ENCODE measurements at regions not wholly inside any gene's neighbourhood (a gene's known extent, or its start where the extent isn't known, plus 50 kb on each side); places are given as distances from the start of the nearest gene placed in this dataset.

GRCh38 chr7:46571996-46572395 is 650.9 kb upstream of the IGFBP3 start:
- DNase-seq (ENCODE audit: insufficient read length, low spot score), result no peak
- TF ChIP-seq POLR2AphosphoS5 (IDR thresholded peaks at IDR 0.05; ENCODE audit: low read depth, low read length) (no peak), POLR2A (IDR thresholded peaks at IDR 0.05; ENCODE audit: low read depth, low read length) (no peak), POU2F2 (IDR thresholded peaks at IDR 0.05; ENCODE audit: low read depth, low read length) (no peak), TAF1 (IDR thresholded peaks at IDR 0.05; ENCODE audit: low read depth, low read length) (no peak), PAX5 (IDR thresholded peaks at IDR 0.05; ENCODE audit: insufficient read depth, low read length, severe bottlenecking) (no peak), SPI1 (IDR thresholded peaks at IDR 0.05; ENCODE audit: low read depth, low read length) (no peak)
- FAIRE-seq, result no peak

- no peak for TF ChIP-seq SPI1 (IDR thresholded peaks at IDR 0.05; ENCODE audit: low read depth, low read length)
- DNase-seq (ENCODE audit: insufficient read length, low spot score) (no peak), FAIRE-seq (no peak)
Measured at GRCh38 chr7:46569133-46569465, 648.0 kb upstream of the IGFBP3 start.

GRCh38 chr7:46568420-46569132 is 647.5 kb upstream of the IGFBP3 start:
- TF ChIP-seq TAF1 (IDR thresholded peaks at IDR 0.05; ENCODE audit: low read depth, low read length), result no peak
- no peak for TF ChIP-seq SPI1 (IDR thresholded peaks at IDR 0.05; ENCODE audit: low read depth, low read length)
- TF ChIP-seq PAX5 (IDR thresholded peaks at IDR 0.05; ENCODE audit: insufficient read depth, low read length, severe bottlenecking), result no peak
- no peak for TF ChIP-seq POU2F2 (IDR thresholded peaks at IDR 0.05; ENCODE audit: low read depth, low read length)
- TF ChIP-seq POLR2A (IDR thresholded peaks at IDR 0.05; ENCODE audit: low read depth, low read length), result no peak
- TF ChIP-seq POLR2AphosphoS5 (IDR thresholded peaks at IDR 0.05; ENCODE audit: low read depth, low read length), result no peak
- DNase-seq (ENCODE audit: insufficient read length, low spot score) (no peak), FAIRE-seq (no peak)

- DNase-seq (ENCODE audit: insufficient read length, low spot score) (no peak), FAIRE-seq (no peak)
- TF ChIP-seq TAF1 (IDR thresholded peaks at IDR 0.05; ENCODE audit: low read depth, low read length) (no peak), POLR2A (IDR thresholded peaks at IDR 0.05; ENCODE audit: low read depth, low read length) (no peak), PAX5 (IDR thresholded peaks at IDR 0.05; ENCODE audit: insufficient read depth, low read length, severe bottlenecking) (no peak), POU2F2 (IDR thresholded peaks at IDR 0.05; ENCODE audit: low read depth, low read length) (no peak), SPI1 (IDR thresholded peaks at IDR 0.05; ENCODE audit: low read depth, low read length) (no peak), POLR2AphosphoS5 (IDR thresholded peaks at IDR 0.05; ENCODE audit: low read depth, low read length) (no peak)
Measured at GRCh38 chr7:46567858-46568257, 646.8 kb upstream of the IGFBP3 start.

GRCh38 chr7:46566097-46566774 is 645.2 kb upstream of the IGFBP3 start:
- DNase-seq (ENCODE audit: insufficient read length, low spot score), result no peak
- no peak for TF ChIP-seq TAF1 (IDR thresholded peaks at IDR 0.05; ENCODE audit: low read depth, low read length)
- no peak for TF ChIP-seq POU2F2 (IDR thresholded peaks at IDR 0.05; ENCODE audit: low read depth, low read length)
- TF ChIP-seq PAX5 (IDR thresholded peaks at IDR 0.05; ENCODE audit: insufficient read depth, low read length, severe bottlenecking), result no peak
- TF ChIP-seq SPI1 (IDR thresholded peaks at IDR 0.05; ENCODE audit: low read depth, low read length), result no peak
- TF ChIP-seq POLR2A (IDR thresholded peaks at IDR 0.05; ENCODE audit: low read depth, low read length), result no peak
- no peak for TF ChIP-seq POLR2AphosphoS5 (IDR thresholded peaks at IDR 0.05; ENCODE audit: low read depth, low read length)

GRCh38 chr7:46565253-46566096 is 644.4 kb upstream of the IGFBP3 start:
- FAIRE-seq (no peak), DNase-seq (ENCODE audit: insufficient read length, low spot score) (no peak)
- TF ChIP-seq SPI1 (IDR thresholded peaks at IDR 0.05; ENCODE audit: low read depth, low read length) (no peak), POLR2AphosphoS5 (IDR thresholded peaks at IDR 0.05; ENCODE audit: low read depth, low read length) (no peak), PAX5 (IDR thresholded peaks at IDR 0.05; ENCODE audit: insufficient read depth, low read length, severe bottlenecking) (no peak), POLR2A (IDR thresholded peaks at IDR 0.05; ENCODE audit: low read depth, low read length) (no peak), TAF1 (IDR thresholded peaks at IDR 0.05; ENCODE audit: low read depth, low read length) (no peak), POU2F2 (IDR thresholded peaks at IDR 0.05; ENCODE audit: low read depth, low read length) (no peak)

More at GRCh38 chr7:46566097-46566774, 645.2 kb upstream of the IGFBP3 start:
- FAIRE-seq, result no peak

- no peak for DNase-seq (ENCODE audit: insufficient read length, low spot score)
- TF ChIP-seq POU2F2 (IDR thresholded peaks at IDR 0.05; ENCODE audit: low read depth, low read length) (no peak), POLR2AphosphoS5 (IDR thresholded peaks at IDR 0.05; ENCODE audit: low read depth, low read length) (no peak), TAF1 (IDR thresholded peaks at IDR 0.05; ENCODE audit: low read depth, low read length) (no peak), POLR2A (IDR thresholded peaks at IDR 0.05; ENCODE audit: low read depth, low read length) (no peak), PAX5 (IDR thresholded peaks at IDR 0.05; ENCODE audit: insufficient read depth, low read length, severe bottlenecking) (no peak), SPI1 (IDR thresholded peaks at IDR 0.05; ENCODE audit: low read depth, low read length) (no peak)
Measured at GRCh38 chr7:46559194-46559832, 638.2 kb upstream of the IGFBP3 start.

GRCh38 chr7:46558482-46559193 is 637.6 kb upstream of the IGFBP3 start:
- DNase-seq (ENCODE audit: insufficient read length, low spot score) (no peak), FAIRE-seq (no peak)
- TF ChIP-seq PAX5 (IDR thresholded peaks at IDR 0.05; ENCODE audit: insufficient read depth, low read length, severe bottlenecking) (no peak), POU2F2 (IDR thresholded peaks at IDR 0.05; ENCODE audit: low read depth, low read length) (no peak), TAF1 (IDR thresholded peaks at IDR 0.05; ENCODE audit: low read depth, low read length) (no peak), SPI1 (IDR thresholded peaks at IDR 0.05; ENCODE audit: low read depth, low read length) (no peak), POLR2A (IDR thresholded peaks at IDR 0.05; ENCODE audit: low read depth, low read length) (no peak), POLR2AphosphoS5 (IDR thresholded peaks at IDR 0.05; ENCODE audit: low read depth, low read length) (no peak)

More at GRCh38 chr7:46559194-46559832, 638.2 kb upstream of the IGFBP3 start:
- no peak for FAIRE-seq
